GM23338 (cell line): ENCODE measurements at regions not wholly inside any gene's neighbourhood (a gene's known extent, or its start where the extent isn't known, plus 50 kb on each side); places are given as distances from the start of the nearest gene placed in this dataset.

Experiments
- CREB1 ChIP-seq: fragments of 250-450 bp; sonication (Bioruptor Pico); IDR thresholded peaks from 2 replicates; pipeline ENCODE4 v1.5.0; 2020; ENCODE audit warnings: low read depth, mild to moderate bottlenecking, moderate library complexity
- CTCF ChIP-seq, 2 experiments: fragments of 200-600 bp in 1 of 2; sonication (generic) in 1 of 2; conservative IDR thresholded peaks; 2 replicates each; pipeline versions ENCODE4 v1.5.1 to v1.6.1; 2016 to 2017; ENCODE audit warnings: antibody characterized with exemption in 2 of 2, low read depth in 2 of 2, mild to moderate bottlenecking in 2 of 2, moderate library complexity in 1 of 2
- EZH2phosphoT487 ChIP-seq: fragments of 200-600 bp; sonication (generic); IDR thresholded peaks from one replicate; pipeline ENCODE4 v1.8.1; 2018; ENCODE audit warnings: antibody characterized with exemption; ENCODE audit not compliant: unreplicated experiment
- NANOG ChIP-seq: IDR thresholded peaks from 2 replicates; pipeline ENCODE4 v1.6.1; 2016; ENCODE audit warnings: antibody characterized with exemption, borderline replicate concordance
- POLR2AphosphoS5 ChIP-seq: IDR thresholded peaks from 2 replicates; pipeline ENCODE4 v1.6.1; 2016; ENCODE audit warnings: antibody characterized with exemption, low read depth
- REST ChIP-seq: IDR thresholded peaks from one replicate; pipeline ENCODE4 v1.6.1; 2018; ENCODE audit warnings: antibody characterized with exemption; ENCODE audit not compliant: unreplicated experiment

GRCh38 chr16:72620853-72621252, 427.1 kb downstream of the ZFHX3 start:
- TF ChIP-seq CREB1 (CRISPR knock-in tag) (no peak), CTCF (conservative IDR thresholded peaks at IDR 0.05; ENCODE audit: low read depth in 2 of 2) (no peak), NANOG (no peak), REST (no peak), EZH2phosphoT487 (no peak), POLR2AphosphoS5 (no peak)
